Left forelimb (tissue), 1 donor: ENCODE measurements at regions not wholly inside any gene's neighbourhood (a gene's known extent, or its start where the extent isn't known, plus 50 kb on each side); places are given as distances from the start of the nearest gene placed in this dataset.

ENCODE experiments used
- DNase-seq: peaks from one replicate; pipeline ENCODE4 v3.0.0-alpha.2; 2018; ENCODE audit warnings: low spot score

- no peak for DNase-seq
These were observed 461.2 kb downstream of the FLRT2 start for GRCh38 chr14:85991156-85991555.

GRCh38 chr14:85987907-85988306, 458.0 kb downstream of the FLRT2 start:
- DNase-seq: no peak

- DNase-seq: no peak
These were observed 457.3 kb downstream of the FLRT2 start for GRCh38 chr14:85987292-85987691.

GRCh38 chr14:85978582-85979250, 448.8 kb downstream of the FLRT2 start:
- DNase-seq: no peak

GRCh38 chr14:85974602-85975001, 444.7 kb downstream of the FLRT2 start:
- DNase-seq: no peak

GRCh38 chr14:85963486-85963885, 433.5 kb downstream of the FLRT2 start:
- DNase-seq: no peak

- no peak for DNase-seq
These were observed 430.8 kb downstream of the FLRT2 start for GRCh38 chr14:85960756-85961155.

GRCh38 chr14:85959063-85959462, 429.1 kb downstream of the FLRT2 start:
- no peak for DNase-seq

- DNase-seq: no peak
These were observed 428.1 kb downstream of the FLRT2 start for GRCh38 chr14:85958069-85958468.

GRCh38 chr14:85953265-85953664, 423.3 kb downstream of the FLRT2 start:
- DNase-seq: no peak

- no peak for DNase-seq
These were observed 418.2 kb downstream of the FLRT2 start for GRCh38 chr14:85948153-85948552.

- DNase-seq: no peak
These were observed 417.7 kb downstream of the FLRT2 start for GRCh38 chr14:85947461-85948139.

GRCh38 chr14:85943192-85943591, 413.2 kb downstream of the FLRT2 start:
- DNase-seq: no peak

- DNase-seq: no peak
These were observed 404.9 kb downstream of the FLRT2 start for GRCh38 chr14:85934886-85935254.

- DNase-seq: no peak
These were observed 404.4 kb downstream of the FLRT2 start for GRCh38 chr14:85934123-85934885.

- DNase-seq: no peak
These were observed 391.3 kb downstream of the FLRT2 start for GRCh38 chr14:85921241-85921640.

GRCh38 chr14:85917716-85918115, 387.8 kb downstream of the FLRT2 start:
- DNase-seq: no peak

- no peak for DNase-seq
These were observed 385.8 kb downstream of the FLRT2 start for GRCh38 chr14:85915711-85916110.

GRCh38 chr14:85912141-85912540, 382.2 kb downstream of the FLRT2 start:
- DNase-seq: no peak

GRCh38 chr14:85911044-85911443, 381.1 kb downstream of the FLRT2 start:
- DNase-seq: no peak

GRCh38 chr14:85909581-85909980, 379.6 kb downstream of the FLRT2 start:
- DNase-seq: no peak

- no peak for DNase-seq
These were observed 377.6 kb downstream of the FLRT2 start for GRCh38 chr14:85907536-85907935.

- DNase-seq: no peak
These were observed 367.9 kb downstream of the FLRT2 start for GRCh38 chr14:85897808-85898207.
